Testis (tissue), 2 donors: ENCODE measurements at regions not wholly inside any gene's neighbourhood (a gene's known extent, or its start where the extent isn't known, plus 50 kb on each side); places are given as distances from the start of the nearest gene placed in this dataset.

Experiments used
- CTCF ChIP-seq, 3 experiments: fragments of 450-650 bp in 2 of 3; fragments of 200-600 bp in 1 of 3; sonication (generic) in 1 of 3; IDR thresholded peaks; one replicate each; pipeline ENCODE4 v1.5.1; 2016 to 2019; ENCODE audit warnings: antibody characterized with exemption in 3 of 3, mild to moderate bottlenecking in 2 of 3, moderate library complexity in 1 of 3
- POLR2A ChIP-seq: fragments of 450-650 bp; IDR thresholded peaks from one replicate; pipeline ENCODE4 v1.6.1; 2017; ENCODE audit warnings: antibody characterized with exemption, mild to moderate bottlenecking, moderate library complexity

GRCh38 chr16:48999508-48999907 is 282.1 kb downstream of the CBLN1 start:
- TF ChIP-seq CTCF (IDR thresholded peaks at IDR 0.05) (no peak), POLR2A (no peak)
